ENCODE measurements at regions not wholly inside any gene's neighbourhood (a gene's known extent, or its start where the extent isn't known, plus 50 kb on each side); places are given as distances from the start of the nearest gene placed in this dataset.

GRCh38 chr6:169964486-169965180 is 213.2 kb downstream of the ERMARD start:
- TF ChIP-seq POLR2AphosphoS5 (IDR thresholded peaks at IDR 0.05; ENCODE audit: low read depth, low read length), result no peak
- no peak for TF ChIP-seq POLR2A (IDR thresholded peaks at IDR 0.05; ENCODE audit: low read depth, low read length)
- no peak for TF ChIP-seq TAF1 (IDR thresholded peaks at IDR 0.05; ENCODE audit: low read depth, low read length)
- no peak for TF ChIP-seq PAX5 (IDR thresholded peaks at IDR 0.05; ENCODE audit: insufficient read depth, low read length, severe bottlenecking)
- no peak for TF ChIP-seq SPI1 (IDR thresholded peaks at IDR 0.05; ENCODE audit: low read depth, low read length)
